A549 (cell line): ENCODE measurements at regions not wholly inside any gene's neighbourhood (a gene's known extent, or its start where the extent isn't known, plus 50 kb on each side); places are given as distances from the start of the nearest gene placed in this dataset.

Experiments
- ATAC-seq, 2 experiments: fragments of 200-7000 bp in 1 of 2; fragments of >200 bp in 1 of 2; cut with Nextera tagmentation in 1 of 2; cut with Tn5 transposase in 1 of 2; 3 replicates each; pipeline versions ENCODE4 v1.8.0 to v1.9.1; 2018 to 2020; ENCODE audit warnings: mild to moderate bottlenecking in 1 of 2, moderate library complexity in 1 of 2
- CTCF ChIA-PET: fragments of 300-600 bp; sonication (Branson Sonifier 250); formaldehyde crosslinking; extraction: SDS; loops from one replicate; lab custom pipeline; 2021; ENCODE audit warnings: antibody characterized with exemption, inconsistent platforms; lab: Yijun Ruan, JAX
- POLR2A ChIA-PET: fragments of 350-600 bp; formaldehyde crosslinking; extraction: SDS; loops from one replicate; lab custom pipeline; 2021; ENCODE audit warnings: antibody characterized with exemption, inconsistent platforms; lab: Yijun Ruan, JAX
- DNase-seq, 2 experiments: peaks; one replicate each; pipeline versions ENCODE4 v3.0.0 to v3.0.0-alpha.2; 2011 to 2016; ENCODE audit warnings: low read depth in 1 of 2, low spot score in 1 of 2
- FAIRE-seq: peaks from 2 replicates; lab custom pipeline; 2011; peaks lifted over from hg19 to GRCh38; lab: Jason Lieb, UNC
- H3K27ac ChIP-seq, 2 experiments: fragments of >200 bp; sonication (Bioruptor Twin); formaldehyde crosslinking; 3 replicates each; pipeline ENCODE4 v1.5.1; 2016 to 2017
- H3K4me1 ChIP-seq: fragments of >200 bp; sonication (Bioruptor Twin); formaldehyde crosslinking; 3 replicates; pipeline ENCODE4 v1.6.1; 2016
- H3K4me2 ChIP-seq: fragments of >200 bp; sonication (Bioruptor Twin); formaldehyde crosslinking; 3 replicates; pipeline ENCODE4 v1.6.1; 2016
- H3K4me3 ChIP-seq: fragments of >200 bp; sonication (Bioruptor Twin); formaldehyde crosslinking; 3 replicates; pipeline ENCODE4 v1.5.1; 2016
- H3K9me3 ChIP-seq: fragments of >200 bp; sonication (Bioruptor Twin); formaldehyde crosslinking; 3 replicates; pipeline ENCODE4 v1.6.1; 2016
- ATOH8 ChIP-seq: fragments of 250-450 bp; sonication (Bioruptor Pico); IDR thresholded peaks from 2 replicates; pipeline ENCODE4 v1.5.0; 2020; ENCODE audit warnings: low read depth, mild to moderate bottlenecking, moderate library complexity
- CHD4 ChIP-seq: fragments of 200-600 bp; sonication (generic); IDR thresholded peaks from 2 replicates; pipeline ENCODE4 v1.6.1; 2016; ENCODE audit warnings: antibody characterized with exemption, mild to moderate bottlenecking, borderline replicate concordance
- CTCF ChIP-seq: fragments of >200 bp; sonication (Bioruptor Twin); formaldehyde crosslinking; IDR thresholded peaks from 3 replicates; pipeline ENCODE4 v1.5.1; 2016
- EHF ChIP-seq: fragments of 250-450 bp; sonication (Bioruptor Pico); IDR thresholded peaks from 2 replicates; pipeline ENCODE4 v1.5.0; 2020; ENCODE audit warnings: mild to moderate bottlenecking
- EHMT2 ChIP-seq: fragments of 200-600 bp; sonication (generic); IDR thresholded peaks from 2 replicates; pipeline ENCODE4 v1.6.1; 2016; ENCODE audit warnings: antibody characterized with exemption, low read depth, mild to moderate bottlenecking, moderate library complexity
- FOSB ChIP-seq: fragments of 250-450 bp; sonication (Bioruptor Pico); IDR thresholded peaks from 2 replicates; pipeline ENCODE4 v1.5.0; 2020; ENCODE audit warnings: mild to moderate bottlenecking, moderate library complexity
- FOSL2 ChIP-seq, 2 experiments: fragments of 450-650 bp in 1 of 2; fragments of >200 bp in 1 of 2; sonication (Bioruptor Twin) in 1 of 2; formaldehyde crosslinking; IDR thresholded peaks; 2 replicates each; pipeline versions ENCODE4 v1.5.0 to v1.6.1; 2016 to 2020; ENCODE audit warnings: mild to moderate bottlenecking in 1 of 2, moderate library complexity in 1 of 2
- FOXS1 ChIP-seq: fragments of 250-450 bp; sonication (Bioruptor Pico); IDR thresholded peaks from 2 replicates; pipeline ENCODE4 v1.5.0; 2020; ENCODE audit warnings: mild to moderate bottlenecking, moderate library complexity
- HDAC2 ChIP-seq: fragments of 200-600 bp; sonication (generic); IDR thresholded peaks from 2 replicates; pipeline ENCODE4 v1.6.1; 2016
- HEYL ChIP-seq: fragments of 250-450 bp; sonication (Bioruptor Pico); IDR thresholded peaks from 2 replicates; pipeline ENCODE4 v1.8.0; 2021; ENCODE audit warnings: mild to moderate bottlenecking, moderate library complexity
- JUN ChIP-seq, 2 experiments: fragments of >200 bp; sonication (Bioruptor Twin); formaldehyde crosslinking; IDR thresholded peaks; 2 replicates in 1 of 2; 3 replicates in 1 of 2; pipeline ENCODE4 v1.6.1; 2016 to 2017
- MAZ ChIP-seq: fragments of 150-350 bp; IDR thresholded peaks from 2 replicates; pipeline ENCODE4 v1.6.1; 2014; ENCODE audit warnings: antibody characterized with exemption, low read depth, low read length, borderline replicate concordance
- RAD21 ChIP-seq, 2 experiments: fragments of >200 bp in 1 of 2; sonication (Bioruptor Twin) in 1 of 2; formaldehyde crosslinking in 1 of 2; IDR thresholded peaks in 1 of 2; conservative IDR thresholded peaks in 1 of 2; 2 replicates in 1 of 2; 3 replicates in 1 of 2; pipeline ENCODE4 v1.6.1; 2012 to 2018; ENCODE audit warnings: inconsistent platforms in 1 of 2
- RARB ChIP-seq: fragments of 250-450 bp; sonication (Bioruptor Pico); IDR thresholded peaks from 2 replicates; pipeline ENCODE4 v1.8.0; 2021; ENCODE audit warnings: mild to moderate bottlenecking, moderate library complexity
- RCOR1 ChIP-seq: fragments of 150-350 bp; IDR thresholded peaks from 2 replicates; pipeline ENCODE4 v1.6.1; 2014; ENCODE audit warnings: antibody characterized with exemption, low read length, low read depth
- REST ChIP-seq: fragments of 200-600 bp; sonication (generic); IDR thresholded peaks from 2 replicates; pipeline ENCODE4 v1.6.1; 2016; ENCODE audit warnings: antibody characterized with exemption, mild to moderate bottlenecking, moderate library complexity
- RFX5 ChIP-seq: fragments of 450-650 bp; IDR thresholded peaks from 2 replicates; pipeline ENCODE4 v1.7.1; 2014; ENCODE audit warnings: antibody characterized with exemption, mild to moderate bottlenecking, moderate library complexity
- RNF2 ChIP-seq: fragments of 200-600 bp; sonication (generic); IDR thresholded peaks from 2 replicates; pipeline ENCODE4 v1.6.1; 2016; ENCODE audit warnings: low read depth, mild to moderate bottlenecking, antibody characterized with exemption, moderate library complexity, borderline replicate concordance
- SREBF2 ChIP-seq: fragments of 450-650 bp; IDR thresholded peaks from 2 replicates; pipeline ENCODE4 v1.6.1; 2014; ENCODE audit warnings: mild to moderate bottlenecking, moderate library complexity
- TP53 ChIP-seq: fragments of 250-450 bp; sonication (Bioruptor Pico); IDR thresholded peaks from 2 replicates; pipeline ENCODE4 v1.5.0; 2021; ENCODE audit warnings: mild to moderate bottlenecking, moderate library complexity
- ZC3H11A ChIP-seq: fragments of 450-650 bp; IDR thresholded peaks from 2 replicates; pipeline ENCODE4 v1.6.1; 2014; ENCODE audit warnings: antibody characterized with exemption, mild to moderate bottlenecking
- ZFP36 ChIP-seq: fragments of 450-650 bp; IDR thresholded peaks from 2 replicates; pipeline ENCODE4 v1.6.1; 2014; ENCODE audit warnings: borderline replicate concordance; ENCODE audit not compliant: partially characterized antibody
- ZSCAN20 ChIP-seq: fragments of 250-450 bp; sonication (Bioruptor Pico); IDR thresholded peaks from 2 replicates; pipeline ENCODE4 v1.8.0; 2022; ENCODE audit warnings: mild to moderate bottlenecking, moderate library complexity
- WGBS: methylation state at CpG from one replicate; pipeline ENCODE4 v1.1.6; 2017; ENCODE audit errors: missing lambda C conversion rate; 5-methylcytosine and 5-hydroxymethylcytosine counted together

GRCh38 chr2:208977582-208977981, 446.3 kb upstream of the MAP2 start:
- no peak overlapping the region for H3K27ac ChIP-seq
- no peak for TF ChIP-seq FOSB (CRISPR knock-in tag)
- no peak for TF ChIP-seq HEYL (CRISPR knock-in tag)
- no peak for TF ChIP-seq ZC3H11A
- no peak for TF ChIP-seq FOXS1 (CRISPR knock-in tag)
- no peak for TF ChIP-seq RAD21 (conservative IDR thresholded peaks at IDR 0.05 in 1 of 2, IDR thresholded peaks at IDR 0.05 in 1 of 2)
- no peak for TF ChIP-seq HDAC2
- TF ChIP-seq MAZ = no peak
- TF ChIP-seq, all 56 proteins: peak for 0
- DNase-seq = no peak
- FAIRE-seq = no peak
- Histone ChIP-seq H3K4me2 (no peak overlapping the region), H3K4me1 (no peaks in the 10 kb centered on the region), H3K9me3 (no peaks in the 10 kb centered on the region), H3K4me3 (no peak overlapping the region)
- CTCF ChIA-PET = interaction anchor here (0.6 kb wide), 1 partner anchor 83 kb away, joined by 3 read pairs; no protein-coding TSS in a partner anchor
- 14% methylated on average over 2 of the region's 2 CpGs for WGBS
- POLR2A ChIA-PET = no interaction called here
- no peak for ATAC-seq

GRCh38 chr2:208978946-208979345, 444.9 kb upstream of the MAP2 start:
- Histone ChIP-seq H3K9me3 (no peaks in the 10 kb centered on the region), H3K27ac (no peak overlapping the region), H3K4me1 (no peaks in the 10 kb centered on the region), H3K4me2 (no peak overlapping the region), H3K4me3 (no peak overlapping the region)
- POLR2A ChIA-PET = no interaction called here
- ATAC-seq (no peak), DNase-seq (no peak), FAIRE-seq (no peak)
- CTCF ChIA-PET = no interaction called here
- no peak for TF ChIP-seq EHMT2
- TF ChIP-seq RFX5 = no peak
- TF ChIP-seq RARB (CRISPR knock-in tag) = no peak
- TF ChIP-seq HDAC2 = no peak
- TF ChIP-seq ZFP36 = no peak
- no peak for TF ChIP-seq RNF2
- no peak for TF ChIP-seq JUN (IDR thresholded peaks at IDR 0.05)
- TF ChIP-seq FOSL2 (IDR thresholded peaks at IDR 0.05) = no peak
- no peak for TF ChIP-seq FOSL2 (CRISPR knock-in tag; IDR thresholded peaks at IDR 0.05)
- no peak for TF ChIP-seq SREBF2
- no peak for TF ChIP-seq EHF (CRISPR knock-in tag)
- no peak for TF ChIP-seq CHD4
- TF ChIP-seq CTCF = no peak
- no peak for TF ChIP-seq REST
- TF ChIP-seq FOSB (CRISPR knock-in tag) = no peak
- no peak for TF ChIP-seq TP53 (CRISPR knock-in tag)

GRCh38 chr2:208980321-208980720, 443.5 kb upstream of the MAP2 start:
- Histone ChIP-seq H3K4me2 (no peak overlapping the region), H3K4me3 (no peak overlapping the region), H3K9me3 (no peaks in the 10 kb centered on the region), H3K27ac (no peak overlapping the region), H3K4me1 (no peaks in the 10 kb centered on the region)
- TF ChIP-seq HEYL (CRISPR knock-in tag) (no peak), ATOH8 (CRISPR knock-in tag) (no peak), RCOR1 (no peak), ZSCAN20 (CRISPR knock-in tag) (no peak)
- DNase-seq (no peak), FAIRE-seq (no peak), ATAC-seq (no peak)
- POLR2A ChIA-PET = no interaction called here
- CTCF ChIA-PET = no interaction called here
